Gastrocnemius medialis (tissue), 4 donors: ENCODE measurements at regions not wholly inside any gene's neighbourhood (a gene's known extent, or its start where the extent isn't known, plus 50 kb on each side); places are given as distances from the start of the nearest gene placed in this dataset.
A peak's percentile ranks its signal among the peaks of the same experiment; 100 is the strongest.

Experiments
- POLR2A ChIP-seq, 2 donors: fragments of 450-650 bp; IDR thresholded peaks; one replicate each; pipeline ENCODE4 v1.6.1; 2017; ENCODE audit warnings: antibody characterized with exemption in 2 of 2, mild to moderate bottlenecking in 2 of 2, moderate library complexity in 2 of 2
- TF ChIP-seq, protein P1 (sequence below), 5 experiments: fragments of 450-650 bp in 3 of 5; fragments of 200-600 bp in 2 of 5; sonication (generic) in 2 of 5; IDR thresholded peaks in 4 of 5; conservative IDR thresholded peaks in 1 of 5; 1 replicate in 4 of 5; 2 replicates in 1 of 5; pipeline ENCODE4 v1.5.1; 2016 to 2019; ENCODE audit warnings: antibody characterized with exemption in 5 of 5, mild to moderate bottlenecking in 3 of 5, moderate library complexity in 3 of 5

DNA sequence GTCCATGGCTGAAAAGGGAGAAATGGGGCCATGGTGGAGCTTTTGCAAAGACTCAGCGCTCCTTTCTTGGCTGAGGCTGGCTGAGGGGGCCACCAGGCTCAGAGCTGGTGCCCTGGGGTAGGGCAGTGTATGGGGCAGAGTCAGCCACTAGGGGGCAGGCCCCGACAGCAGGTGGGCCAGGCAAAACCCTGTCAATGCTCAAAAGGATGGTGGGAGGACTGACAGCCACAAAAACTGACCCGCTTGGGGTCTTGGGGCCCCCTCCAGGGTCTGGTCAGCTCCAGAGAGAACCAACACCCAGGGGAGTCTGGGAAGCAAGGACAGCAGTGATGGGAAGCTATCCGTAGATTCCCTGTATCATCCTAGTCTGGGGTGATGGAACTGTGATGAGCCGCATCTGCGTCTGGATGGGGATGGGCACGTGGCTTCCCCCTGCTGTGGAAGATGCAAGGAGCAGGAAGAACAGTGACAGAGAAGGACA, 306.9 kb downstream of the DHX35 start:
- TF ChIP-seq, protein P1, sequence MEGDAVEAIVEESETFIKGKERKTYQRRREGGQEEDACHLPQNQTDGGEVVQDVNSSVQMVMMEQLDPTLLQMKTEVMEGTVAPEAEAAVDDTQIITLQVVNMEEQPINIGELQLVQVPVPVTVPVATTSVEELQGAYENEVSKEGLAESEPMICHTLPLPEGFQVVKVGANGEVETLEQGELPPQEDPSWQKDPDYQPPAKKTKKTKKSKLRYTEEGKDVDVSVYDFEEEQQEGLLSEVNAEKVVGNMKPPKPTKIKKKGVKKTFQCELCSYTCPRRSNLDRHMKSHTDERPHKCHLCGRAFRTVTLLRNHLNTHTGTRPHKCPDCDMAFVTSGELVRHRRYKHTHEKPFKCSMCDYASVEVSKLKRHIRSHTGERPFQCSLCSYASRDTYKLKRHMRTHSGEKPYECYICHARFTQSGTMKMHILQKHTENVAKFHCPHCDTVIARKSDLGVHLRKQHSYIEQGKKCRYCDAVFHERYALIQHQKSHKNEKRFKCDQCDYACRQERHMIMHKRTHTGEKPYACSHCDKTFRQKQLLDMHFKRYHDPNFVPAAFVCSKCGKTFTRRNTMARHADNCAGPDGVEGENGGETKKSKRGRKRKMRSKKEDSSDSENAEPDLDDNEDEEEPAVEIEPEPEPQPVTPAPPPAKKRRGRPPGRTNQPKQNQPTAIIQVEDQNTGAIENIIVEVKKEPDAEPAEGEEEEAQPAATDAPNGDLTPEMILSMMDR (IDR thresholded peaks at IDR 0.05 in 4 of 5, conservative IDR thresholded peaks at IDR 0.05 in 1 of 5): peak; percentile 68 to 85 (median 76)
- TF ChIP-seq POLR2A (IDR thresholded peaks at IDR 0.05): no peak
